ENCODE measurements at regions not wholly inside any gene's neighbourhood (a gene's known extent, or its start where the extent isn't known, plus 50 kb on each side); places are given as distances from the start of the nearest gene placed in this dataset.

DNA sequence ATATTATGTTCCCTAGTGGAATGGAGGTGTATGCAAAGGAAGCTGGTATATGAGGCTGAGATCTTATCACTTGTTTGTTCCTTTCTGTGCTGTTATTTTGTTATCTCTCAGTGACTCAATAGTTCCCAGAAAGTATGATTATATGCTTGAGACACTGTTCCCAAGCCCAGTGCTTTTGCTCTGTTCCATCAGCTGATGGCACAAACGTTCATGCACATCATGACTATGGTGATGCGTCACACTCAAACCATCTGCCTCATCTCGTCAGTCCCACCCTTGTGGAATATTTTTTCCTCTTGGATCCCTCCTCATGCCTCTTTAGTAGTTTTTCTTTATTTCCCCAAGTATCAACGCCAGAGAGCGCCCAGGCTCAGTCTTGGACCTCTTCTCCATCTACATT, 786.9 kb downstream of the AACS start:
- TF ChIP-seq CTCF (IDR thresholded peaks at IDR 0.05) (no peak), POLR2AphosphoS5 (IDR thresholded peaks at IDR 0.05) (no peak)

Measured in stomach (tissue), 4 donors.